ENCODE measurements at regions not wholly inside any gene's neighbourhood (a gene's known extent, or its start where the extent isn't known, plus 50 kb on each side); places are given as distances from the start of the nearest gene placed in this dataset.
"Not testable (repeated sequence)": the region's sequence is repeated elsewhere in the genome, so short reads cannot be mapped to it uniquely, and the experiment has no call there.

- no peak for DNase-seq
Observed at GRCh38 chr13:111413407-111414187, 93.2 kb downstream of the TEX29 start.

GRCh38 chr13:111414341-111414740, 93.9 kb downstream of the TEX29 start:
- DNase-seq = no peak

- DNase-seq = no peak
Observed at GRCh38 chr13:111415246-111415645, 94.8 kb downstream of the TEX29 start.

- no peak for DNase-seq
Observed at GRCh38 chr13:111415765-111416164, 95.3 kb downstream of the TEX29 start.

GRCh38 chr13:111418101-111418500, 97.7 kb downstream of the TEX29 start:
- DNase-seq = no peak

GRCh38 chr13:111420113-111420876, 99.9 kb downstream of the TEX29 start:
- DNase-seq = no peak

- no peak for DNase-seq
Observed at GRCh38 chr13:111421216-111421615, 100.8 kb downstream of the TEX29 start.

GRCh38 chr13:111422348-111422747, 101.9 kb downstream of the TEX29 start:
- DNase-seq = no peak

- no peak for DNase-seq
Observed at GRCh38 chr13:111423168-111423785, 102.8 kb downstream of the TEX29 start.

- DNase-seq = no peak
Observed at GRCh38 chr13:111424134-111424533, 103.7 kb downstream of the TEX29 start.

GRCh38 chr13:111425326-111425725, 104.9 kb downstream of the TEX29 start:
- DNase-seq = no peak

- peak; percentile 15 for DNase-seq
Observed at GRCh38 chr13:111429064-111429558, 108.7 kb downstream of the TEX29 start.

- DNase-seq = no peak
Observed at GRCh38 chr13:111431206-111431605, 110.8 kb downstream of the TEX29 start.

GRCh38 chr13:111434578-111435159, 114.2 kb downstream of the TEX29 start:
- no peak for DNase-seq

GRCh38 chr13:111436446-111436845, 116.0 kb downstream of the TEX29 start:
- no peak for DNase-seq

GRCh38 chr13:111437417-111437816, 117.0 kb downstream of the TEX29 start:
- DNase-seq = no peak

- DNase-seq = no peak
Observed at GRCh38 chr13:111437856-111438547, 117.6 kb downstream of the TEX29 start.

- DNase-seq = not testable (repeated sequence)
Observed at GRCh38 chr13:111440492-111440891, 120.0 kb downstream of the TEX29 start.

GRCh38 chr13:111443981-111444380, 123.5 kb downstream of the TEX29 start:
- DNase-seq = no peak

GRCh38 chr13:111448504-111448903, 128.1 kb downstream of the TEX29 start:
- no peak for DNase-seq

GRCh38 chr13:111449041-111449440, 128.6 kb downstream of the TEX29 start:
- DNase-seq = no peak

- DNase-seq = no peak
Observed at GRCh38 chr13:111451402-111451801, 131.0 kb downstream of the TEX29 start.

Measured in fibroblast of skin of right biceps (primary cell).